GDM1 (cell line): ENCODE measurements at regions not wholly inside any gene's neighbourhood (a gene's known extent, or its start where the extent isn't known, plus 50 kb on each side); places are given as distances from the start of the nearest gene placed in this dataset.
"Not testable (repeated sequence)": the region's sequence is repeated elsewhere in the genome, so short reads cannot be mapped to it uniquely, and the experiment has no call there.

Experiments
- DNase-seq: peaks from one replicate; lab custom pipeline; 2025; lab: John Stamatoyannopoulos, UW

GRCh38 chr4:42205541-42205940, 53.1 kb upstream of the BEND4 start:
- DNase-seq: no peak

GRCh38 chr4:42216664-42217063, 64.2 kb upstream of the BEND4 start:
- no peak for DNase-seq

DNA sequence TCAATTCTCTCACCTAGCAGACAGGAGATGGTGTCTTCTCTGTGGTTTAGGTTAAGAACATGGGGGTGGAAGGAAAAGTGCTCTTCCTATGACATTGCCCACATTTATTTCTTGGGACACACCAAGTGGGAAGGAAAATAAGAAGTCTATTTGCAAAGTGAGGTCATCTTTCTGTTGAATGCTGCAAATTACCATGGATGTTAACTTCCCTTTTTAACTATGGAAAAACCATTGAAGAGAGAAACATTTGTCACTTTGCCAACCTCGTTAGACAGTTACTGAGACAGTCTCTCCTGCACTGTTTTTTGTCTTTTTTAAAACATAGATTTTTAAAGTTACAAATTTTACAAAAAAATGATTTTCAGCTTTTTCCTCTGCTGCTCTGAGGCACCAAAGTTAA, 72.8 kb upstream of the BEND4 start:
- DNase-seq: no peak

DNA sequence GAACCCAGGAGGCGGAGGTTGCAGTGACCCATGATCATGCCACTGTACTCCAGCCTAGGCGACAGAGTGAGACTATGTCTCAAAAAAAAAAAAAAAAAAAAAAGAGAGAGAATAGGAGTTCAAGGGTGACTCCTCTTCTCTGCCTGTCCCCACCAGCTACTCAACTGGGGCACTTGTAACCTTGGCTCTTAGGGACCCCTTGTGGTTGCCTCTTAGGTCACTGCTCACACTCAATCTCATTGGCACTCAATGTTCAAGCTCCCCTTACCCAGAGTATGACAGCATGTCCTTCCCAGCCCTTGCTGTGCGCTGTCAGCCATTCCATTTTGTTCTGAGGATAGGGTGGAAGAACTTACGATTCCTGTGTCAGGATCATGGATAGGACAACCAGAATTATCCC, 82.4 kb upstream of the BEND4 start:
- no peak for DNase-seq

GRCh38 chr4:42235304-42236021, 83.0 kb upstream of the BEND4 start:
- DNase-seq: no peak

DNA sequence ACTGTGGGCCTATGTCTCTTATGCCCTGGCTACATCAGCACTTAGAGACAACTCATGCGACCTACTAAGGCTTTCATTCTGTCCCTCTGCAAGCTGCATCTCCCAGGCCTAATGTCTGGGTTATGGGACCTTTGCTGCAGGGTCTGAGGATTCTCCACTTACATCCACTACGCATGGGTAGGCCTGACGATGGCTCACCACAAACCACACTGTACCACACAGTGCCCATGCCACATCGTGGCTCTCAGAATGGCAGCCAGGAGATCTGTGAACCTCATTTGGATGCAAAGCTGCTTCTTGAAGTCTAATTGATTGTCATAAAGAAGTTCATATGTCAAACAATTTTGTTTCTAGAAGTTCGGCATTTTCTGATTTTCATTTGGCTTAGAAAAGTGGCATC, 84.6 kb upstream of the BEND4 start:
- no peak for DNase-seq

- no peak for DNase-seq
Measured at GRCh38 chr4:42237451-42237850, 85.0 kb upstream of the BEND4 start.

DNA sequence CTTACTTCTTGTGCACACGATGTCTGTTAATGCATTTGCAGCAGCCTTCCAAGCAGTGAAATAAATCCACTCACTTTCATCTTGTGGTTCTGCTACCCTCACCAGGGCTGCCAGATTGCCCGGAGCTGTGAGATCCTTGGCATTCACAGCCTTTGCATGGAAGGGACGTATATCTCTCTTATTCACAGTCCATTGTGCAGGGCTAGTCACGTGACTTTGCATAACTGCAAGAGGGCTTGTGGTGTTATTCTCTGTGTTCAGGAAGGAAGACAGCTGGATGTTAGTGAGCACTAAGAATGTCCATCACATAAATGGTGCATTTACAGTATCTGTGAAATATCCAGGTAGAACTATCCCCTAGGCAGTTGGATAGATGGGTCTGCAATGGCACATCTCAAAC, 96.5 kb upstream of the BEND4 start:
- no peak for DNase-seq

DNA sequence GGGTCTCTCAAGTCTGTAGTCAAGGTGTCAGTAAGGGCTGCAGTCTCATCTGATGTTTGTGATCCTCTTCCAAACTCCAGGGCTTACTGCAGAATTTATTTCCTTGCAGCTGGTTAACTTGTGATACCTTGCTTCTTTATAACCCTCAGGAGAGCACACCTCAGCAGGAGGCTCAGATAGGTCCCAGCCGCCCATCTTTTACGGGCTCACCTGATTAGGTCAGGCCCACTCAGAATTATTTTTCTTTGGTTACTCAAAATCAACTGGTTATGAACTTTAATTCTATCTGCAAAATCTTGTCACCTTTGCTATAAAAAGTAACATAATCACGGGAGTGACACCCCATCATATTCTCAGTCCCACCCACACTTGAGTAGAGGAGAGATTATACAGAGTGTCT, 99.9 kb upstream of the BEND4 start:
- no peak for DNase-seq

DNA sequence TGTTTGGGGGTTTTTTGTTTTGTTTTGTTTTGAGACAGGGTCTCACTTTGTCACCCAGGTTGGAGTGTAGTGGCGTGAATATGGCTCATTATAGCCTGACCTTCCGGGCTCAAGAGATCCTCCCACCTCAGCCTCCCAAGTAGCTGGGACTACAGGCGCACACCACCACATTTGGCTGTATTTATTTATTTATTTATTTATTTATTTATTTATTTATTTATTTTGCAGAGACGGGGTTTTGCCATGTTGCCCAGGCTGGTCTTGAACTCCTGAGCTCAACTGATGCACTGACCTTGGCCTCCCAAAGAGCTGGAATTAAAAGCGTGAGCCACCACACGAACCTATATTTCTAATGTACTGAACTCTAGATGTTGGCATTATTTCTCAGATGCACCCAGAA, 105.2 kb upstream of the BEND4 start:
- DNase-seq: not testable (repeated sequence)

DNA sequence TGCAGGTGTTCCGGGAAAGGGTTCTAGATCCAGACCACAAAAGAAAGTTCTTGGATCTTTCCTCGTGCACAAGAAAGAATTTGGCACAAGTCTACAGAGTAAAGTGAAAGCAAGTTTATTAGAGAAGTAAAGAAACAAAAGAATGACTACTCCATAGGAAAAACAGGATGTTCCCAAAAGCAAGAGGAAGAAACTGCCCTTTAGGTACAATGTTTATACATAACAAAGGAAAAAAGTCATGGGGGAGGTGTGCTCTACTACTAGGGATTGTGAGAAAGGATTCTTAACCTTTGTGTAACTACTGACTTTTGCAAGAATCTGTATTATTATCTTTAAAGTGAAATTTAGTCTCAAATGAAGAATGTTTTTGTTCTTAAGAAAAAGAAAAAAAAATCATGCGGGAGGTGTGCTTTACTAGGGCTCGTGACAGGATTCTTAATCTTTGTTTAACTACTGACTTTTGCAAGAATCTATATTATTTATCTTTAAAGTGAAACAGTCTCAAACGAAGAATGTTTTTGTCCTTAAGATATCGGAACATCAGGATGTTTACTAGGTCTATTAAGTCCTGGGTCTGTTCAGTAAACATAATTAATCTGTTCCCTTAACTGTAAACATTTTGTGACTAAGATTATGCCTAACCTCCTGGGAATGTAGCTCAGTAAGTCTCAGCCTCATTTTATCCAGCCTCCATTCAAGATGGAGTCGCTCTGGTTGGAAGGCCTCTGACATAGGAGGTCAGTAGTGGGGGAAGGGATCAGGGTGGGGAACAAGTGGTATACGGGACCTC, 110.4 kb upstream of the BEND4 start:
- no peak for DNase-seq

DNA sequence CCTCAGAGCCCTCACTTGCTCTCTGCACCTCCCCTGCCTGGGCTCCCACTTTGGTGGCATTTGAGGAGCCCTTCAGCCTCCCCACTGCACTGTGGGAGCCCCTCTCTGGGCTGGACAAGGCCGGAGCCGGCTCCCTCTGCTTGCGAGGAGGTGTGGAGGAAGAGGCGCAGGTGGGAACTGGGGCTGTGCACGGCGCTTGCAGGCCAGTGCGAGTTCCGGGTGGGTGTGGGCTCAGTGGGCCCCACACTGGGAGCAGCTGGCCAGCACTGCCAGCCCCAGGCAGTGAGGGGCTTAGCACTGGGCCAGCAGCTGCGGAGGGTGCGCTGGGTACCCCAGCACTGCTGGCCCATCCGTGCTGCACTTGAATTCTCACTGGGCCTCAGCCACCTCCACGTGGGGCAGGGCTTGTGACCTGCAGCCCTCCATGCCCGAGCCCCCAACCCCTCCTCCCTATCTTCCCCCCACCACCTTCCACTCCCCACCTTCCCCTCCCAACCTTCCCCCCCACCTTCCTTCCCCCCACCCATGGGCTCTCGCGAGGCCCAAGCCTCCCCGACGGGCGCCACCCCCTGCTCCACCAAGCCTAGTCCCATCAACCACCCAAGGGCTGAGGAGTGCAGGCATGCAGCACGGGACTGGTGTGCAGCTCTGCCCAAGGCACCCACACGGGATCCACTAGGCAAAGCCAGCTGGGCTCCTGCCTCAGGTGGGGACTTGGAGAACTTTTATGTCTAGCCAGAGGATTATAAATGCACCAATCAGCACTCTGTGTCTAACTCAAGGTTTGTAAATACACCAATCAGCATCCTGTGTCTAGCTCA, 113.5 kb upstream of the BEND4 start:
- no peak for DNase-seq

- DNase-seq: no peak
Measured at GRCh38 chr4:42267724-42268123, 115.3 kb upstream of the BEND4 start.

GRCh38 chr4:42268824-42269223, 116.4 kb upstream of the BEND4 start:
- DNase-seq: no peak

GRCh38 chr4:42271096-42271495, 118.6 kb upstream of the BEND4 start:
- DNase-seq: no peak

DNA sequence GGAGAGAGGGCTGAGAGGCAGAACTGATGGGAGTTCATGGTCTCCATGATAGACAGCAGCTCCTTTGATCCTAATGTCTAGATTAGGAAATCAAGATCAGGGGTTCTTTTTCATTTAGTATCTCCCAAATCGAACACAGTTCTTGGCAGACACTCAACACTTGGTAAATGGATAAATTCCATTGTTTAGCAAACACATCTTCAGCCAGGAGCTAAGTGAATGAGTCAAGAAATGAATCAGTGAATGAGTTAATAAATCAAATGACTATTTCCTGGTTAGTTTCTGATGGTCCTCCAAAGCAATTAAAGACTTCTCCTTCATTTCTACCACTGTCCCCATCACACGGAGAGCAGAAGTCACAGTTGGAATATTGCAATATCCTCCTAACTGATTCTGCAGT, 120.0 kb upstream of the SHISA3 start:
- DNase-seq: no peak

GRCh38 chr4:42278709-42279324, 118.5 kb upstream of the SHISA3 start:
- DNase-seq: no peak

DNA sequence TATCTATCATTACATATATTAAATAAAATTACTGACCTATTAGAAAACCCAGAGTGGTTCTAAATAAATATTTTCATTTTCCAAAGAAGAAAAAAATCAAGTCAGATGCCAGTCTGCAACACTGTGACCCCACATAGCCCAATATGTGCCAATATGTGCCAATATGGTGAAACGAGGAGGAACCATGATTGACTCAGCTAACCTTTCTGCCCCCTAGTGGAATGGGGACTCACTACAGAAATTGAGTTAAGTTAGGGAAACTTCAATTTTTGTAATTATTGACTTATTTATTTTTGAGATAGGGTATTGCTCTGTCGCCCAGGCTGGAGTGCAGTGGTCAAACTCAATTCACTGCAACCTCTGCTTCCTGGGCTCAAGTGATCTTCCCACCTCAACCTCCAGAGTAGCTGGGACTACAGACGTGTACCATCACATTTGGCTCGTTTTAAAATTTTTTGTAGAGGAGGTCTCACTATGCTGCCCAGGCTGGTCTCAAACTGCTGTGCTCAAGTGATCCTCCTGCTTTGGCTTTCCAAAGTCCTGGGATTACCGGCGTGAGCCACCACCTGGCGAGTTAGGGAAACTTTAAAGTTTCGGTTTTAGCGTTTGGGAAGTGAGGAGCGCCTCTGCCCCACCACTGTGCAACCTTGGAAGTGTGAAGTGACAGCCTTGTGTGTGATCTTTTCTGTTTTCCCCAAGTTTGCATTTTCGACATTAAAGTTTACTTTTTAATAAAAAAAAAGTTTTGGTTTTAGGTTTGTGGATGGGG, 116.8 kb upstream of the SHISA3 start:
- peak; percentile 11 for DNase-seq

DNA sequence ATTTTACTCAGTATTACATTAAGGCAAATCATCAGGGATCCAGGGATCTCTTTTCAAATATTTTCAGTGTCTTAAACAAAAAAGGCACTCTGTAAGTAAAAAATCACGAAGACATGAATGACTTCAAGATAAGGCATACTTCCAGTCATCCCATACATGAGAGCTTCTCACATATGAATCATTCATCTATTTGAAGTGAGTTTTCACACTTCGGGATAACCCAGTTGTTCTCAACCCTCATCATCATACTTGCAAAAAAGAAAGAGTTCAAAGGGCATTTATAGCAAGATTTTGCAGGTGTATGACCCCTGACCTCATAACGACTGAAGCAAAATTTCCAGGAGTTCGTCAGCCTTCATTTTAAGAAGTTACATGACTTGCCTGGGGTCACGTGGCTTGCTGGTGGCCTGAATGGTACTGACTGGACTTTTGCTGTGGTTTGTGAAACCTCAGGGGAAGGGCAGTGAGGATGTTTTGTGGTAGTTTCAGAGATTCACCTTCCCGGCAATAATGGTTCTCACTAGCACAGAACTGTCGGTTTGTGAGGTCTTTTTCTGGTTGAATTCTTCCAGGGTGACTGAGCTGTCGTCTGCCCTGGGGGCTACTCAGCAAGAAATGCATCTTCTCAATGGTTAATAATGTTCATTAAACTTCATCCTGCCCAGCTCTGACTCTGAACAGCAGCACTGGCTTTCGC, 115.8 kb upstream of the SHISA3 start:
- no peak for DNase-seq

GRCh38 chr4:42282081-42282901, 115.0 kb upstream of the SHISA3 start:
- peak; percentile 12 for DNase-seq
